GM21447 (cell line): ENCODE measurements at regions not wholly inside any gene's neighbourhood (a gene's known extent, or its start where the extent isn't known, plus 50 kb on each side); places are given as distances from the start of the nearest gene placed in this dataset.

Experiments used
- ATAC-seq: cut with Tn5 transposase; IDR thresholded peaks from one replicate; pipeline ENCODE4 v1.9.1; 2021; ENCODE audit not compliant: unreplicated experiment

GRCh38 chr4:155616117-155616516 is 50.5 kb upstream of the GUCY1A1 start:
- ATAC-seq, result no peak

- no peak for ATAC-seq
Observed at GRCh38 chr4:155615081-155615887, 51.4 kb upstream of the GUCY1A1 start.

- ATAC-seq, result no peak
Observed at GRCh38 chr4:155614111-155614762, 52.4 kb upstream of the GUCY1A1 start.

GRCh38 chr4:155612074-155612473 is 54.6 kb upstream of the GUCY1A1 start:
- no peak for ATAC-seq

GRCh38 chr4:155611501-155611900 is 55.1 kb upstream of the GUCY1A1 start:
- no peak for ATAC-seq

- no peak for ATAC-seq
Observed at GRCh38 chr4:155610143-155610542, 56.5 kb upstream of the GUCY1A1 start.

GRCh38 chr4:155609455-155610059 is 57.1 kb upstream of the GUCY1A1 start:
- ATAC-seq, result peak; percentile 66

- no peak for ATAC-seq
Observed at GRCh38 chr4:155608225-155608885, 58.3 kb upstream of the GUCY1A1 start.

GRCh38 chr4:155607481-155607880 is 59.2 kb upstream of the GUCY1A1 start:
- ATAC-seq, result no peak

GRCh38 chr4:155604718-155605626 is 61.7 kb upstream of the GUCY1A1 start:
- no peak for ATAC-seq

- ATAC-seq, result no peak
Observed at GRCh38 chr4:155603360-155603891, 63.2 kb upstream of the GUCY1A1 start.

- ATAC-seq, result no peak
Observed at GRCh38 chr4:155602351-155603140, 64.1 kb upstream of the GUCY1A1 start.

- ATAC-seq, result no peak
Observed at GRCh38 chr4:155600244-155600643, 66.4 kb upstream of the GUCY1A1 start.

GRCh38 chr4:155599596-155599995 is 67.1 kb upstream of the GUCY1A1 start:
- no peak for ATAC-seq

GRCh38 chr4:155599085-155599484 is 67.6 kb upstream of the GUCY1A1 start:
- ATAC-seq, result no peak

- no peak for ATAC-seq
Observed at GRCh38 chr4:155597933-155598451, 68.7 kb upstream of the GUCY1A1 start.

GRCh38 chr4:155597281-155597680 is 69.4 kb upstream of the GUCY1A1 start:
- no peak for ATAC-seq

- no peak for ATAC-seq
Observed at GRCh38 chr4:155593793-155594192, 72.9 kb upstream of the GUCY1A1 start.

- ATAC-seq, result no peak
Observed at GRCh38 chr4:155592938-155593297, 73.7 kb upstream of the GUCY1A1 start.
